ENCODE measurements at regions not wholly inside any gene's neighbourhood (a gene's known extent, or its start where the extent isn't known, plus 50 kb on each side); places are given as distances from the start of the nearest gene placed in this dataset.

GRCh38 chr3:82764521-82764920 lies 1003.1 kb upstream of the GBE1 start:
- H3K4me3 ChIP-seq (ENCODE audit: low read depth, low read length): no peak overlapping the region
- TF ChIP-seq CTCF (IDR thresholded peaks at IDR 0.05; ENCODE audit: insufficient read depth, low read length, missing control alignments): no peak
- CTCF ChIA-PET: no interaction called here
- DNase-seq (ENCODE audit: low read depth, low spot score): no peak
- POLR2A ChIA-PET: no interaction called here

DNA sequence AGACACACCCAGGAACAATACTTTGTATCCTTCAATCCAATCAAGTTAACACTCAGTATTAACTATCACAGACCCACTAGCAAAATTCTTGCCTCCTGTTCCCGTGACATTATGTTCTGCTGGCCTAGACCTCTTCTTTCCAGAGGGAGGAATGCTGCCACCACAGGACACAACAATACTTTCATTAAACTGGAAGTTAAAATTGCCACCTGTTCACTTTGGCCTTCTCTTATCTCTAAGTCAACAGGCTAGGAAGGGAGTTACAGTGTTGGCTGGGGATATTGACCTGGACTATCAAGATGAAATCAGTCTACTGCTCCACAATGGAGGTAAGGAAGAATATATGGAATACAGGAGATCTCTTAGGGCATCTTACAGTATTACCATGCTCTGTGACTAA lies 1000.4 kb upstream of the GBE1 start:
- DNase-seq (ENCODE audit: low read depth, low spot score): no peak
- no peak overlapping the region for H3K4me3 ChIP-seq (ENCODE audit: low read depth, low read length)
- CTCF ChIA-PET: no interaction called here
- TF ChIP-seq CTCF (IDR thresholded peaks at IDR 0.05; ENCODE audit: insufficient read depth, low read length, missing control alignments): no peak
- POLR2A ChIA-PET: no interaction called here

DNA sequence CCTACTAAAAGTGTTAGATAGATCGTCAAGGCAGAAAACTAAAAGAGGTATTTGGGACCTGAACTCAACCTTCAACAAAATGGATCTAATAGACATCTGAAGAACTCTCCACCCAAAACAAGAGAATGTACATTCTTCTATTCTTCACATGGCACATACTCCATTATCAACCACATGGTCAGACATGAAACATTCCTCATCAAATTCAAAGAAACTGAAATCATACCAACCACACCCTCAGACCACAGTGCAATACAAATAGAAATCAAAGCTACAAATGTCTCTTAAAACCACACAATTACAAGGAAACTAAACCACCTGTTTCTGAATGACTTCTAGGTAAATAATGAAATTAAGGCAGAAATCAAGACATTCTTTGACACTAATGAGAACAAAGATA lies 984.1 kb upstream of the GBE1 start:
- no peak for TF ChIP-seq CTCF (IDR thresholded peaks at IDR 0.05; ENCODE audit: insufficient read depth, low read length, missing control alignments)
- no peak overlapping the region for H3K4me3 ChIP-seq (ENCODE audit: low read depth, low read length)
- no peak for DNase-seq (ENCODE audit: low read depth, low spot score)
- POLR2A ChIA-PET: no interaction called here
- CTCF ChIA-PET: no interaction called here

DNA sequence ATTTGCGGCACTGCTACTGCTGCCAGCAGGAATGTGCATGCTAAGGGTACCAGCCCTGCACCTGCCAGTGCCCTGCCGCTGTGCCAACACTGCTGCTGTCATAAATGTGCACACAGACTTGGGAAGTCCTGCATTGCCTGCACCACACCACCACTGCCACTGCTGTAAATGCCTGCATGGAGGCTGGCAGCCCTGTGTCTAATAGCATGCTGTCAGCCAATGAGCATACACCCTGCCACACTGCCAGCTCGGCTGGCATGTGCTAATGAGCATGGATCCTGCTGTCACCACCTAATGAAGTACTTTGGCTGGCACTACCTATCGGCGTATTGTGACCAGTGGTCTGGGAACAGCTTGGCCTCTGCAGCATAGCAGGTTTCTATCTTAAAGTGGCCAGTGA lies 981.8 kb upstream of the GBE1 start:
- POLR2A ChIA-PET: no interaction called here
- no peak for DNase-seq (ENCODE audit: low read depth, low spot score)
- H3K4me3 ChIP-seq (ENCODE audit: low read depth, low read length): no peak overlapping the region
- CTCF ChIA-PET: no interaction called here
- TF ChIP-seq CTCF (IDR thresholded peaks at IDR 0.05; ENCODE audit: insufficient read depth, low read length, missing control alignments): no peak

- ChIA-PET CTCF (no interaction called here), POLR2A (no interaction called here)
- no peak for TF ChIP-seq CTCF (IDR thresholded peaks at IDR 0.05; ENCODE audit: insufficient read depth, low read length, missing control alignments)
- DNase-seq (ENCODE audit: low read depth, low spot score): no peak
- no peak overlapping the region for H3K4me3 ChIP-seq (ENCODE audit: low read depth, low read length)
Measured at GRCh38 chr3:82741346-82741745, 979.9 kb upstream of the GBE1 start.

- POLR2A ChIA-PET: no interaction called here
- H3K4me3 ChIP-seq (ENCODE audit: low read depth, low read length): no peak overlapping the region
- CTCF ChIA-PET: no interaction called here
- TF ChIP-seq CTCF (IDR thresholded peaks at IDR 0.05; ENCODE audit: insufficient read depth, low read length, missing control alignments): no peak
- DNase-seq (ENCODE audit: low read depth, low spot score): no peak
Measured at GRCh38 chr3:82739390-82739789, 977.9 kb upstream of the GBE1 start.
